GM10266 (cell line): ENCODE measurements at regions not wholly inside any gene's neighbourhood (a gene's known extent, or its start where the extent isn't known, plus 50 kb on each side); places are given as distances from the start of the nearest gene placed in this dataset.

Source experiments
- DNase-seq: peaks from one replicate; pipeline ENCODE4 v3.0.0; 2012; ENCODE audit errors: extremely low spot score
- TF ChIP-seq, protein P1 (sequence below): IDR thresholded peaks from 2 replicates; pipeline ENCODE4 v1.5.1; 2012; ENCODE audit warnings: mild to moderate bottlenecking, low read depth; ENCODE audit not compliant: control insufficient read depth, insufficient read depth; ENCODE audit errors: missing control alignments

DNA sequence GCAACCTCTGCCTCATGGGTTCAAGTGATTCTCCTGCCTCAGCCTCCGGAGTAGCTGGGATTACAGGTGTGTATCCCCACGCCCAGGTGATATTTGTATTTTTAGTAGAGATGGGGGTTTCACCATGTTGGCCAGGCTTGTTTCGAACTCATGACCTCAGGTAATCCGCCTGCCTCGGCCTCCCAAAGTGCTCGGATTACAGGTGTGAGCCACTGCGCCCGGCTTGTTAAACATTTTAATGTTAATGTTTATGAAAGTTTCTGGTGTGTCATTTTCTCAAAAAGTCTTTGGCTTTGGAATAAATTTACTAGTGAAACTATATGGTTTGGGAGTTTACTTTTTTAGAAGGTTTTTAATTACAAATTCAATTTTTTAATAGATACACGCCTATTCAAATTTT lies 698.8 kb downstream of the MECOM start:
- TF ChIP-seq, protein P1, sequence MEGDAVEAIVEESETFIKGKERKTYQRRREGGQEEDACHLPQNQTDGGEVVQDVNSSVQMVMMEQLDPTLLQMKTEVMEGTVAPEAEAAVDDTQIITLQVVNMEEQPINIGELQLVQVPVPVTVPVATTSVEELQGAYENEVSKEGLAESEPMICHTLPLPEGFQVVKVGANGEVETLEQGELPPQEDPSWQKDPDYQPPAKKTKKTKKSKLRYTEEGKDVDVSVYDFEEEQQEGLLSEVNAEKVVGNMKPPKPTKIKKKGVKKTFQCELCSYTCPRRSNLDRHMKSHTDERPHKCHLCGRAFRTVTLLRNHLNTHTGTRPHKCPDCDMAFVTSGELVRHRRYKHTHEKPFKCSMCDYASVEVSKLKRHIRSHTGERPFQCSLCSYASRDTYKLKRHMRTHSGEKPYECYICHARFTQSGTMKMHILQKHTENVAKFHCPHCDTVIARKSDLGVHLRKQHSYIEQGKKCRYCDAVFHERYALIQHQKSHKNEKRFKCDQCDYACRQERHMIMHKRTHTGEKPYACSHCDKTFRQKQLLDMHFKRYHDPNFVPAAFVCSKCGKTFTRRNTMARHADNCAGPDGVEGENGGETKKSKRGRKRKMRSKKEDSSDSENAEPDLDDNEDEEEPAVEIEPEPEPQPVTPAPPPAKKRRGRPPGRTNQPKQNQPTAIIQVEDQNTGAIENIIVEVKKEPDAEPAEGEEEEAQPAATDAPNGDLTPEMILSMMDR = no peak
- no peak for DNase-seq

DNA sequence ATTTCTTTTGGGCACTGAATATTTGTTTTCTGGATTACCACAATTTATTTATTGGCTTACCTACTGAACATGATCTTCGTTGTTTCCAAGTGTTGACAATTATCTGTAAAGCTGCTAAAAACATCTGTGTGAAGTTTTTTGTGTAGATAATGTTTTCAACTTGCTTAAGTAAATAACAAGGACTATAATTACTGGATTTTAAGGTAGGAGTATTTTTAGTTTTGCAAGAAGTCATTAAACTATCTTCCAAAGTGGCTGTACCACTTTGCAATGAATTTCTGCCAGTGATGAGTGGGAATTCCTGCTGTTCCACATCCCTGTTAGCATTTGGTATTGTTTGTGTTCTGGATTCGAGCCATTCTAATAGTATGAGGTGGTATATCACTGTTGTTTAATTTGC lies 702.2 kb downstream of the MECOM start:
- TF ChIP-seq, protein P1 = no peak
- DNase-seq = no peak

DNA sequence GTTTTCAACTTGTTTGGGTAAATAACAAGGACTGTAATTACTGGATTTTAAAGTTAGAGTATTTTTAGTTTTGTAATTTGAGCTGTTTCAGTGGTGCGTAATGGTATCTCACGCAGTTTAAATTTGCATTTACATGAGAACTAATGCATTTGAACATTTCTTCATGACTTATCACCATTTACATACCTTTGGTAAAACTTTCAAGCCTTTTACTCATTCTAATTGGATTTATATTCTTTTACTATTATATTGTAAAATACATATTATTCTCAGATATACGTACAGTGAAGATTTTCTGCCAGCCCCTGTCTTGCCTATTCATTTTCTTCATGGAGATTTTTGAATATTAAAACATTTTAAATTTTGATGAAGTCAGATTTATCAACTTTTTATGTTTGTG lies 703.8 kb downstream of the MECOM start:
- TF ChIP-seq, protein P1 = no peak

DNA sequence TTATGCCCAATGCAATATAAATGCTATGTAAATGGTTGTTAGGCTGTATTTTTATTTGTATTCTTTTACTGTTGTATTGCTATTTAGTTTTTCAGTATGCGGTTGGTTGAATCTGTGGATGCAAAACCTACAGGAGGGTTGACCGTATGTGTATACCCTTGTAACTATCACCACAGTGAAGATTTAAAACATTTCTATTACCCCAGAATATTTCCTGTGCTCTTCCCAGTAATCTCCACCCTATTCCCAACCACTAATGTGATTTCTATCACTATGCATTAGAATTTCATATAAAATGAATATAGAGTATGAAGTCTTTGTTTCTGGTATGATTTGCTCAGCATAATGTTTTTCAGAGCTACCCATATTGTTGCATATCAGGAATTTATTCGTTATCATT lies 705.0 kb downstream of the MECOM start:
- DNase-seq = no peak
- TF ChIP-seq, protein P1 = no peak

More for the DNA sequence above, 703.8 kb downstream of the MECOM start:
- no peak for DNase-seq

DNA sequence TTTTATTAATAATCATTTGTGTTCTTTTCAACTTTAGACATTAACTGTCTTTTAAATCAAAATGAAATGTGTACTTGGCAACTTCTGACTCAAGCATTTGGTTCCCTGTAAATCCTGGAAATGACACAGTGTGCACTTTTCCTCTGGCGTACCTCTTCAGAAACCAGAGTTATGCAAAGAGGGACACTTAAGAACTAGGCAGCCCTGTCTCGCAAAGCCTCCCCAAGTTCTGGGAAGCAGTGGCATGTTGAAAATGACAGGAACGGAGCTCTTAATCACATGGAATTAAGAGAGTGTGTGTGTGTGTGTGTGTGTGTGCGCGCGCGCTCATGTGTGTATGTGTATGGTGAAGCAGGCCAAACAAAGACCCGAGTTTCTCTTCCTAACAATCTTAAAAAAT lies 707.4 kb downstream of the MECOM start:
- DNase-seq = no peak
- TF ChIP-seq, protein P1 = no peak

DNA sequence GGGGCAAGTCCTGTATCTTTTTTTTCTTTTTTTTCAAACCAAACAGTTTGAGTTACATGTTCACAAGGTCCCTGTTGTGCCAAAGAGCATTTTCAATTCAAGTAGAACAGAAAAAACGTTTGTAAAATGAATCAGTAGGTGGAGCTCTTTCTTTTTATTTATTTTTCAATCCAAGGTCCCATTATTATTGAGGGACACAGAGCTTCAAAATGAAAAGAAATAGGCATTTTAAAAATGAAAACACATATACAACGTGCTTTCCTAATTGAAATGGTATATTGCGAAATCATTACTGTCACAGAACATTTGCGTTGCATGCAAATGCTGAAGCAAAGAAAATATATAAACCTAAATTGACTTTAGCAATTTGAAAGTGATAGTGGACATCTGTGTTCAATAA lies 711.0 kb downstream of the MECOM start:
- TF ChIP-seq, protein P1 = no peak
- no peak for DNase-seq

DNA sequence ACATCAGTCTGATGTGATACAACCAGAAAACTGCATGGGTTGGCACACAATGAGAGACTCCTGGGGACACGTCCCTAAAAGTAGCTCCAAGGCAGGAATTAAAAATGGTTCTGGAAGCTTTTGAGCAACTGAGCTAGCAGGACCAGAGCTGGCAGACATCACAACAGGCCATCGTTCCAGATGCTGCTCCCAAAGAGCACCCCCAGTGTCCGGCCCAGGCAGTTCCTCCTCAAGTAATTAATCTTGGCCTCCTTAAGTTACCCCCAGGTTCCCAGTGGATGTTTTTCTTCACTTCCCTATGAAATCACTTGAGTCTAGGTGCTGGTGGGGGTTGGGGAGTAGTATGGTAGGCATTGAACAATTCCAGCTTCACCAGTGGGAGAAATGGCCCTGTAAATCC lies 711.6 kb downstream of the MECOM start:
- TF ChIP-seq, protein P1 = no peak
- DNase-seq = no peak

DNA sequence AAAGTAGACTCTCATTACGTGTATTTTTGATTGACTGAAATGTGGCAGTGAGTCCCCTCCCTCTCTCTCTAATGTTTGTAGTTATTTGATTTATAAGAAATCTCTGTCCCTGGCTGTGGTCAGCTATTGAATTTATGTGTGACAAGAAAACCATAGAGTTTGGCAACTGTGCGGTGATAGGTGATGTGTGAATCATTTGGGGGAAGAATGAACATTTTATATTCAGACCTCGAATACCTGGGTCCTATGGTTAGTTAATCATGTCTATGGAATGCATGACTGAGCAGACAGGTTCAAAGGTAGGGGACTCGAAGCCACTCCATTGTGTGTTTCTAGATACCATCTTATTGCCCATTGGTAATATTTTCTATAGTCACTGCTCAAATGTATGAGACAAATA lies 712.1 kb downstream of the MECOM start:
- TF ChIP-seq, protein P1 = no peak

More for the DNA sequence above, 712.1 kb downstream of the MECOM start:
- DNase-seq = no peak
